ENCODE measurements at regions not wholly inside any gene's neighbourhood (a gene's known extent, or its start where the extent isn't known, plus 50 kb on each side); places are given as distances from the start of the nearest gene placed in this dataset.

DNA sequence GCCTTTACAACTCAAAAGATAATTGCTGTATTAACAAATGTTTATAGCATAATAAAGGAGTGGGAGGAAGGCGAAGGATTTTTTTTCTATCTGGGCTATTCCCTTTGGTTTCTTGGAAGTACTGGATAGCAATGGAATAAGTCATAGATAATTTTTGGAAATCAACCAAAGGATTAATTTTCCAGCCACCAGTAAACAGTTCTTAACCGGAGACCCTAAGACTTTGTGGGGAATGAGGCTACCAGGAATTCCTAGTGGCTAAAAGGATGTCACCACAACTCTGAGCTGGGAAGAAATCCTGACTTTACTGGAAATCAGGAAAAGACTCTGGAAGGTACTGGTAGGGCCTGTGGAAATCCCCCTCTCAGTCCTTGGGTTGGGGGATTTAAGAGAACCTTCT, 138.4 kb upstream of the RARB start:
- TF ChIP-seq, protein P1, sequence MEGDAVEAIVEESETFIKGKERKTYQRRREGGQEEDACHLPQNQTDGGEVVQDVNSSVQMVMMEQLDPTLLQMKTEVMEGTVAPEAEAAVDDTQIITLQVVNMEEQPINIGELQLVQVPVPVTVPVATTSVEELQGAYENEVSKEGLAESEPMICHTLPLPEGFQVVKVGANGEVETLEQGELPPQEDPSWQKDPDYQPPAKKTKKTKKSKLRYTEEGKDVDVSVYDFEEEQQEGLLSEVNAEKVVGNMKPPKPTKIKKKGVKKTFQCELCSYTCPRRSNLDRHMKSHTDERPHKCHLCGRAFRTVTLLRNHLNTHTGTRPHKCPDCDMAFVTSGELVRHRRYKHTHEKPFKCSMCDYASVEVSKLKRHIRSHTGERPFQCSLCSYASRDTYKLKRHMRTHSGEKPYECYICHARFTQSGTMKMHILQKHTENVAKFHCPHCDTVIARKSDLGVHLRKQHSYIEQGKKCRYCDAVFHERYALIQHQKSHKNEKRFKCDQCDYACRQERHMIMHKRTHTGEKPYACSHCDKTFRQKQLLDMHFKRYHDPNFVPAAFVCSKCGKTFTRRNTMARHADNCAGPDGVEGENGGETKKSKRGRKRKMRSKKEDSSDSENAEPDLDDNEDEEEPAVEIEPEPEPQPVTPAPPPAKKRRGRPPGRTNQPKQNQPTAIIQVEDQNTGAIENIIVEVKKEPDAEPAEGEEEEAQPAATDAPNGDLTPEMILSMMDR (optimal IDR thresholded peaks at IDR 0.05 in 1 of 3, IDR thresholded peaks at IDR 0.05 in 1 of 3, conservative IDR thresholded peaks at IDR 0.05 in 1 of 3; ENCODE audit: extremely low read depth in 1 of 3, insufficient read depth in 2 of 3, low read length in 3 of 3): no peak
- no peak for TF ChIP-seq EZH2 (IDR thresholded peaks at IDR 0.05; ENCODE audit: low read length)
